ENCODE measurements at regions not wholly inside any gene's neighbourhood (a gene's known extent, or its start where the extent isn't known, plus 50 kb on each side); places are given as distances from the start of the nearest gene placed in this dataset.

GRCh38 chr5:82745016-82745415 is 332.2 kb downstream of the TMEM167A start:
- no peak overlapping the region for H3K4me3 ChIP-seq (ENCODE audit: low read depth, low read length)
- no peaks in the 10 kb centered on the region for H3K4me1 ChIP-seq (ENCODE audit: control insufficient read depth, insufficient read depth, low read length, poor library complexity, severe bottlenecking)
- no peak overlapping the region for H3K27ac Mint-ChIP-seq
- H3K9me3 ChIP-seq (ENCODE audit: control insufficient read depth in 2 of 2, low read length in 2 of 2): no peaks in the 10 kb centered on the region
- no peaks in the 10 kb centered on the region for H3K36me3 Mint-ChIP-seq
- no peaks in the 10 kb centered on the region for H3K27me3 ChIP-seq (ENCODE audit: control insufficient read depth, insufficient read depth, low read length)
- ATAC-seq (ENCODE audit: low read depth in 2 of 2) (no peak), DNase-seq (no peak)
- H3K27ac ChIP-seq (ENCODE audit: insufficient read depth, low read length, poor library complexity, severe bottlenecking): no peak overlapping the region
- H3K9me3 Mint-ChIP-seq: peaks cover 0 to 3% (median 0%) of the 10 kb centered on the region in 7 donors
- H3K4me1 Mint-ChIP-seq: peaks cover 0 to 14% (median 0%) of the 10 kb centered on the region in 4 donors
- no peaks in the 10 kb centered on the region for H3K36me3 ChIP-seq (ENCODE audit: control insufficient read depth, insufficient read depth, low read length)
- no peaks in the 10 kb centered on the region for H3K27me3 Mint-ChIP-seq
- no peak overlapping the region for H3K4me3 Mint-ChIP-seq

GRCh38 chr5:82738681-82739269 is 338.4 kb downstream of the TMEM167A start:
- H3K4me1 ChIP-seq (ENCODE audit: control insufficient read depth, insufficient read depth, low read length, poor library complexity, severe bottlenecking): no peaks in the 10 kb centered on the region
- no peak overlapping the region for H3K4me3 ChIP-seq (ENCODE audit: low read depth, low read length)
- no peaks in the 10 kb centered on the region for H3K27me3 ChIP-seq (ENCODE audit: control insufficient read depth, insufficient read depth, low read length)
- H3K36me3 ChIP-seq (ENCODE audit: control insufficient read depth, insufficient read depth, low read length): no peaks in the 10 kb centered on the region
- no peaks in the 10 kb centered on the region for H3K4me1 Mint-ChIP-seq
- DNase-seq (no peak), ATAC-seq (ENCODE audit: low read depth in 2 of 2) (no peak)
- no peaks in the 10 kb centered on the region for H3K9me3 Mint-ChIP-seq
- no peaks in the 10 kb centered on the region for H3K27me3 Mint-ChIP-seq
- no peak overlapping the region for H3K27ac ChIP-seq (ENCODE audit: insufficient read depth, low read length, poor library complexity, severe bottlenecking)
- no peaks in the 10 kb centered on the region for H3K9me3 ChIP-seq (ENCODE audit: control insufficient read depth in 2 of 2, low read length in 2 of 2)
- H3K27ac Mint-ChIP-seq: no peak overlapping the region
- H3K4me3 Mint-ChIP-seq: no peak overlapping the region
- H3K36me3 Mint-ChIP-seq: no peaks in the 10 kb centered on the region

- Histone ChIP-seq H3K27me3 (ENCODE audit: control insufficient read depth, insufficient read depth, low read length) (no peaks in the 10 kb centered on the region), H3K4me1 (ENCODE audit: control insufficient read depth, insufficient read depth, low read length, poor library complexity, severe bottlenecking) (no peaks in the 10 kb centered on the region), H3K9me3 (ENCODE audit: control insufficient read depth in 2 of 2, low read length in 2 of 2) (no peaks in the 10 kb centered on the region), H3K27ac (ENCODE audit: insufficient read depth, low read length, poor library complexity, severe bottlenecking) (no peak overlapping the region), H3K36me3 (ENCODE audit: control insufficient read depth, insufficient read depth, low read length) (no peaks in the 10 kb centered on the region), H3K4me3 (ENCODE audit: low read depth, low read length) (no peak overlapping the region)
- H3K4me1 Mint-ChIP-seq: no peaks in the 10 kb centered on the region
- H3K9me3 Mint-ChIP-seq: peaks cover 0 to 3% (median 0%) of the 10 kb centered on the region in 7 donors
- ATAC-seq (ENCODE audit: low read depth in 2 of 2) (no peak), DNase-seq (no peak)
- H3K27me3 Mint-ChIP-seq: no peaks in the 10 kb centered on the region
- H3K27ac Mint-ChIP-seq: no peak overlapping the region
- no peak overlapping the region for H3K4me3 Mint-ChIP-seq
- H3K36me3 Mint-ChIP-seq: no peaks in the 10 kb centered on the region
These were observed 341.9 kb downstream of the TMEM167A start for GRCh38 chr5:82735160-82735789.

GRCh38 chr5:82734347-82734746 is 342.8 kb downstream of the TMEM167A start:
- H3K4me1 Mint-ChIP-seq: no peaks in the 10 kb centered on the region

DNA sequence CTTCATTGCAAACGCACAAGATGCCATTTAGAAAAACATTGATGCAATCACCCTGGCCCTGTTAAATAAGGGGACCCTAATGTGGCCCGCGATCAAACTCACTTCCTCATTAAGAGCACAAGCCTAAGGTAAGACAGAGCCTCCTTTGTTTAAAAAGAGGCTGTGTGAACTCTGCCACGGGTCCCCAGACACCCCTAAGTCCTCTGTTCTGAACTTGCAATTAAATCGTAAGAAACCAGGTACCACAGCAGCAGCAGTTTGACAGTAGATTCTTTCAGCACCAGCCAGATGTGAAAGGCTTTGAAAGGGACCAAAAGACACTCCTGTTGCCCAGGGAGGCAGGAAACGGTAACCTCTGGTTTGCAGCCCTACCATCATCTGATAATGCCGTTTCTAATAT is 346.3 kb downstream of the TMEM167A start:
- Histone ChIP-seq H3K9me3 (ENCODE audit: control insufficient read depth in 2 of 2, low read length in 2 of 2) (no peaks in the 10 kb centered on the region), H3K4me3 (ENCODE audit: low read depth, low read length) (no peak overlapping the region), H3K4me1 (ENCODE audit: control insufficient read depth, insufficient read depth, low read length, poor library complexity, severe bottlenecking) (no peaks in the 10 kb centered on the region), H3K27me3 (ENCODE audit: control insufficient read depth, insufficient read depth, low read length) (no peaks in the 10 kb centered on the region), H3K27ac (ENCODE audit: insufficient read depth, low read length, poor library complexity, severe bottlenecking) (no peak overlapping the region), H3K36me3 (ENCODE audit: control insufficient read depth, insufficient read depth, low read length) (no peaks in the 10 kb centered on the region)
- H3K9me3 Mint-ChIP-seq: peaks cover 0 to 5% (median 3%) of the 10 kb centered on the region in 7 donors
- DNase-seq (no peak), ATAC-seq (ENCODE audit: low read depth in 2 of 2) (no peak)
- H3K4me3 Mint-ChIP-seq: no peak overlapping the region
- no peaks in the 10 kb centered on the region for H3K36me3 Mint-ChIP-seq
- H3K27ac Mint-ChIP-seq: no peak overlapping the region
- H3K27me3 Mint-ChIP-seq: no peaks in the 10 kb centered on the region
- no peaks in the 10 kb centered on the region for H3K4me1 Mint-ChIP-seq

More at GRCh38 chr5:82734347-82734746, 342.8 kb downstream of the TMEM167A start:
- Mint-ChIP-seq H3K27me3 (no peaks in the 10 kb centered on the region), H3K4me3 (no peak overlapping the region), H3K27ac (no peak overlapping the region), H3K36me3 (no peaks in the 10 kb centered on the region), H3K9me3 (peaks cover 0 to 5% (median 0%) of the 10 kb centered on the region in 7 donors)
- ATAC-seq (ENCODE audit: low read depth in 2 of 2) (no peak), DNase-seq (no peak)
- H3K4me3 ChIP-seq (ENCODE audit: low read depth, low read length): no peak overlapping the region
- no peaks in the 10 kb centered on the region for H3K9me3 ChIP-seq (ENCODE audit: control insufficient read depth in 2 of 2, low read length in 2 of 2)
- no peaks in the 10 kb centered on the region for H3K4me1 ChIP-seq (ENCODE audit: control insufficient read depth, insufficient read depth, low read length, poor library complexity, severe bottlenecking)
- no peaks in the 10 kb centered on the region for H3K27me3 ChIP-seq (ENCODE audit: control insufficient read depth, insufficient read depth, low read length)
- H3K27ac ChIP-seq (ENCODE audit: insufficient read depth, low read length, poor library complexity, severe bottlenecking): no peak overlapping the region
- no peaks in the 10 kb centered on the region for H3K36me3 ChIP-seq (ENCODE audit: control insufficient read depth, insufficient read depth, low read length)

- H3K4me3 Mint-ChIP-seq: no peak overlapping the region
- no peak overlapping the region for H3K27ac ChIP-seq (ENCODE audit: insufficient read depth, low read length, poor library complexity, severe bottlenecking)
- no peak overlapping the region for H3K27ac Mint-ChIP-seq
- ATAC-seq (ENCODE audit: low read depth in 2 of 2) (no peak), DNase-seq (no peak)
- H3K36me3 ChIP-seq (ENCODE audit: control insufficient read depth, insufficient read depth, low read length): no peaks in the 10 kb centered on the region
- no peaks in the 10 kb centered on the region for H3K36me3 Mint-ChIP-seq
- no peak overlapping the region for H3K4me3 ChIP-seq (ENCODE audit: low read depth, low read length)
- H3K4me1 Mint-ChIP-seq: no peaks in the 10 kb centered on the region
- no peaks in the 10 kb centered on the region for H3K27me3 Mint-ChIP-seq
- peaks cover 0 to 5% (median 3%) of the 10 kb centered on the region in 7 donors for H3K9me3 Mint-ChIP-seq
- no peaks in the 10 kb centered on the region for H3K4me1 ChIP-seq (ENCODE audit: control insufficient read depth, insufficient read depth, low read length, poor library complexity, severe bottlenecking)
- H3K27me3 ChIP-seq (ENCODE audit: control insufficient read depth, insufficient read depth, low read length): no peaks in the 10 kb centered on the region
- no peaks in the 10 kb centered on the region for H3K9me3 ChIP-seq (ENCODE audit: control insufficient read depth in 2 of 2, low read length in 2 of 2)
These were observed 348.1 kb downstream of the TMEM167A start for GRCh38 chr5:82728926-82729702.

- Mint-ChIP-seq H3K27ac (no peak overlapping the region), H3K27me3 (no peaks in the 10 kb centered on the region), H3K4me1 (no peaks in the 10 kb centered on the region), H3K9me3 (peaks cover 0 to 4% (median 3%) of the 10 kb centered on the region in 7 donors), H3K36me3 (no peaks in the 10 kb centered on the region), H3K4me3 (no peak overlapping the region)
- Histone ChIP-seq H3K36me3 (ENCODE audit: control insufficient read depth, insufficient read depth, low read length) (no peaks in the 10 kb centered on the region), H3K4me3 (ENCODE audit: low read depth, low read length) (no peak overlapping the region), H3K27ac (ENCODE audit: insufficient read depth, low read length, poor library complexity, severe bottlenecking) (no peak overlapping the region), H3K9me3 (ENCODE audit: control insufficient read depth in 2 of 2, low read length in 2 of 2) (no peaks in the 10 kb centered on the region), H3K27me3 (ENCODE audit: control insufficient read depth, insufficient read depth, low read length) (no peaks in the 10 kb centered on the region), H3K4me1 (ENCODE audit: control insufficient read depth, insufficient read depth, low read length, poor library complexity, severe bottlenecking) (no peaks in the 10 kb centered on the region)
- ATAC-seq (ENCODE audit: low read depth in 2 of 2) (no peak), DNase-seq (no peak)
These were observed 354.0 kb downstream of the TMEM167A start for GRCh38 chr5:82723168-82723567.
